GM18868 (cell line): ENCODE measurements at regions not wholly inside any gene's neighbourhood (a gene's known extent, or its start where the extent isn't known, plus 50 kb on each side); places are given as distances from the start of the nearest gene placed in this dataset.

ENCODE experiments used
- ATAC-seq: cut with Tn5 transposase; IDR thresholded peaks from one replicate; pipeline ENCODE4 v1.9.1; 2021; ENCODE audit warnings: mild to moderate bottlenecking, moderate library complexity; ENCODE audit not compliant: unreplicated experiment

GRCh38 chr13:103275722-103276121, 209.5 kb upstream of the SLC10A2 start:
- no peak for ATAC-seq

- no peak for ATAC-seq
Observed at GRCh38 chr13:103275081-103275480, 208.9 kb upstream of the SLC10A2 start.

- peak; percentile 14 for ATAC-seq
Observed at GRCh38 chr13:103273825-103274224, 207.6 kb upstream of the SLC10A2 start.

- peak; percentile 67 for ATAC-seq
Observed at GRCh38 chr13:103272770-103273169, 206.6 kb upstream of the SLC10A2 start.

- ATAC-seq: no peak
Observed at GRCh38 chr13:103263448-103263847, 197.2 kb upstream of the SLC10A2 start.

GRCh38 chr13:103255587-103256301, 189.5 kb upstream of the SLC10A2 start:
- ATAC-seq: no peak

GRCh38 chr13:103250071-103250470, 183.9 kb upstream of the SLC10A2 start:
- ATAC-seq: no peak

GRCh38 chr13:103246581-103247200, 180.5 kb upstream of the SLC10A2 start:
- no peak for ATAC-seq

GRCh38 chr13:103243495-103243894, 177.3 kb upstream of the SLC10A2 start:
- ATAC-seq: no peak

- ATAC-seq: no peak
Observed at GRCh38 chr13:103238441-103238840, 172.2 kb upstream of the SLC10A2 start.

GRCh38 chr13:103236213-103236612, 170.0 kb upstream of the SLC10A2 start:
- no peak for ATAC-seq

- no peak for ATAC-seq
Observed at GRCh38 chr13:103229674-103230073, 163.5 kb upstream of the SLC10A2 start.

GRCh38 chr13:103224804-103225203, 158.6 kb upstream of the SLC10A2 start:
- ATAC-seq: no peak

- ATAC-seq: no peak
Observed at GRCh38 chr13:103222683-103223082, 156.5 kb upstream of the SLC10A2 start.

- no peak for ATAC-seq
Observed at GRCh38 chr13:103218253-103218652, 152.0 kb upstream of the SLC10A2 start.

GRCh38 chr13:103213152-103213551, 146.9 kb upstream of the SLC10A2 start:
- ATAC-seq: no peak

- no peak for ATAC-seq
Observed at GRCh38 chr13:103210348-103210747, 144.1 kb upstream of the SLC10A2 start.

GRCh38 chr13:103203735-103204330, 137.6 kb upstream of the SLC10A2 start:
- ATAC-seq: no peak

GRCh38 chr13:103200118-103200885, 134.1 kb upstream of the SLC10A2 start:
- ATAC-seq: no peak

- no peak for ATAC-seq
Observed at GRCh38 chr13:103199380-103200088, 133.3 kb upstream of the SLC10A2 start.

GRCh38 chr13:103196356-103196755, 130.1 kb upstream of the SLC10A2 start:
- no peak for ATAC-seq
